Peyer's patch (tissue), 4 donors: ENCODE measurements at regions not wholly inside any gene's neighbourhood (a gene's known extent, or its start where the extent isn't known, plus 50 kb on each side); places are given as distances from the start of the nearest gene placed in this dataset.

ENCODE experiments used
- CTCF ChIP-seq, 6 experiments: fragments of 450-650 bp in 4 of 6; fragments of 200-600 bp in 2 of 6; sonication (generic) in 1 of 6; IDR thresholded peaks; one replicate each; pipeline ENCODE4 v1.5.1; 2017 to 2019; ENCODE audit warnings: antibody characterized with exemption in 6 of 6, mild to moderate bottlenecking in 3 of 6, moderate library complexity in 1 of 6
- POLR2A ChIP-seq, 2 donors: fragments of 450-650 bp; IDR thresholded peaks; one replicate each; pipeline ENCODE4 v1.5.1; 2017; ENCODE audit warnings: antibody characterized with exemption in 2 of 2, mild to moderate bottlenecking in 2 of 2, moderate library complexity in 2 of 2

DNA sequence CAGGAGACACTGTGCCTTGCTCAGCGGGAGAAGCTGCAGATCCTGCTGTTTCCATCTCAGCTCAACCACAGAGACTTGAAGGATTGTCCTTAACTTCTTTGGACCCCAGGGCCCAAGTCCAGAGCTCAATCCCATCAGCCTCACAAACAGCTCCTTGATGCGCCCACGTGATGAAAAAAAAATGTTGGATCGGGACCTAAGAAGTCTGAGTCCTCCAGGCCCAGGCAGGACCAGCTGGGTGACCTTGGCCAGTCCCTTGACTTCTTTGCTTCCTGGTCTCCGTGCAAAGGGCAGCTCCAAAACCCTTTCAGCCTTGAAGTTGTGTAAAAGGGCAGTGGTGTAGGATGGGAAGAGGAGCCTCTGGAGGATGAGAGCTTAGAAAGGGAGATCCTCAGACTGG, 175.5 kb downstream of the ZFP36L2 start:
- TF ChIP-seq CTCF (IDR thresholded peaks at IDR 0.05) (no peak), POLR2A (IDR thresholded peaks at IDR 0.05) (no peak)
